GM18907 (cell line): ENCODE measurements at regions not wholly inside any gene's neighbourhood (a gene's known extent, or its start where the extent isn't known, plus 50 kb on each side); places are given as distances from the start of the nearest gene placed in this dataset.
"Not testable (repeated sequence)": the region's sequence is repeated elsewhere in the genome, so short reads cannot be mapped to it uniquely, and the experiment has no call there.

Source experiments
- ATAC-seq: cut with Tn5 transposase; IDR thresholded peaks from one replicate; pipeline ENCODE4 v1.9.1; 2021; ENCODE audit warnings: mild to moderate bottlenecking, moderate library complexity; ENCODE audit not compliant: unreplicated experiment

DNA sequence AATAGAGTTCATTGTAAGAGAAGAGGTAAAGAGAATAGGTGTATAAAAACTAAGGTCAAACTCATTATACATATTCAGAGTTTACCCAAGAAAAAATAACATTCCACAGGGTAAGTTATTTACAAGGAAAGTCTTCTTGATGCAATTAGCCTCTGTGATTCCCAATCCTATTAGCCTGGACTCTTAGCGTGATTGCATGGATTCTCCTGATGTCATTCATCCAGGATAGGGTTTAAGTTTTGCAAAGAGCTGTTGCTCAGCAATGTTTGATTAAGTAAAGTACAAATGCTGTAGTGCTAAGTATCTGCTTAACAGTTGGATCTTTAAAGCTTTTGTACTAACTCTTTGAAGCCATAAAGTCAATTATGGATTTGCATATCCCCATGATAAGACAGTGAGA, 767.8 kb upstream of the LUZP2 start:
- no peak for ATAC-seq

DNA sequence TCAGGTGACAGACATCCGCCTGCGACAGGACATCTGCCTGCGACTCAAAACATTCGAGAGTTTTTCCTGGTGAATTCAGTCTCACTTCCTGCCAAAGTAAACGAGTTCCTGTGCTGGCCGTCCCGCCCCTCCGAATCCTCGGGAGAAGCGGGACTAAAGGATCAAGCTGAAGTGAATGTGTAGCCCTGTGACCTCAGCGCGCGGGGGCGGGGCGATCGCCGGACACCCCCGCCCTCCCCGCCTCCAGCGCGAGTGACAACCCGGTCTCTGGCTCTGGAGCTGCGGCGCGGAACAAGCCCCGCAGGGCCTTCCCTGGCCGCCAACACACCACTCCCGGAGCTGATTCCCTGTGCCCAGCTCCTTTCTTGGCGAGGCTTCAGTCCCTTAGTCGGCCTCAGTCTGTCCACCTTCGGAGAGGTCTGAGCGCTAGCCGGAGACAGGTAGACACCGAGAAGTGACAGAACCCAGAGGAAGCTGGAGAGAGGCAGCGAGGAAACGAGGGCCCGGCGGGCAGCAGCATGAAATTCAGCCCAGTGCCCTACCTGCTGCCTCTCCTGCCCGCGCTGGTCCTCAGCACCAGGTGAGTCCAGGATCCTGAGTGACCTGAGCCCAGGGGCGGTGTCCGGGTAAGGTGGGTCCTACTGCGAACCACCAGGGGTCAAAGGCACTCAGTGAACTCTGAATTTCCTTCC, 766.4 kb upstream of the LUZP2 start:
- no peak for ATAC-seq

DNA sequence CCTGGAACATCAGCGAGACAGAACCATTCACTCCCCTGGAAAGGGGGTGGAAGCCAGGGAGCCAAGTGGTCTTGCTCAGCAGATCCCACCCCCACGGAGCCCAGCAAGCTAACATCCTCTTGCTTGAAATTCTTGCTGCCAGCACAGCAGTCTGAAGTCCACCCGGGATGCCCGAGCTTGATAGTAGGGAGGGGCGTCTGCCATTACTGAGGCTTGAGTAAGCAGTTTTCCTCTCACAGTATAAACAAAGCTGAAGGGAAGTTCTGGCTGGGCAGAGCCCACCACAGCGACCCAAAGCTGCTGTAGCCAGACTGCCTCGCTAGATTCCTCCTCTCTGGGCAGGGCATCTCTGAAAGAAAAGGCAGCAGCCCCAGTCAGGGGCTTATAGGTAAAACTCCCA, 764.8 kb upstream of the LUZP2 start:
- no peak for ATAC-seq

DNA sequence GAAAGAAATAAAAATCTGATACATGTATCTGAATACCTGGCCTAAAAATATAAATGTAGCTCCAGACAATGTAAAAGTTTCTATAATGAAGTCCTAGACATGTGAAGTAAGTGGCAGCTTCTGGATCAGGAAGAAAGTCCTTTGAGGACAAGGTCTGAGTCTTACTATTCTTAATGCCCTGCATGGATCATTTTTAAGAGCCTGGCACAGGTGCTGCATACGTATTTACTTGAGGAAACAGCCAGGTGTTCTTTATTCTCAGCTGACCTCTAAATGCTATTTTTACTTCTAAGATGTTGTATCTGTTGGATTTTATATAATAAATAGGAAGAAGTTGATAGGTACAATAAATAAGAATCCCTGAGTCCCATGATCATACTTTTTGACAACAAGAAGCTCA, 750.0 kb upstream of the LUZP2 start:
- ATAC-seq, result no peak

DNA sequence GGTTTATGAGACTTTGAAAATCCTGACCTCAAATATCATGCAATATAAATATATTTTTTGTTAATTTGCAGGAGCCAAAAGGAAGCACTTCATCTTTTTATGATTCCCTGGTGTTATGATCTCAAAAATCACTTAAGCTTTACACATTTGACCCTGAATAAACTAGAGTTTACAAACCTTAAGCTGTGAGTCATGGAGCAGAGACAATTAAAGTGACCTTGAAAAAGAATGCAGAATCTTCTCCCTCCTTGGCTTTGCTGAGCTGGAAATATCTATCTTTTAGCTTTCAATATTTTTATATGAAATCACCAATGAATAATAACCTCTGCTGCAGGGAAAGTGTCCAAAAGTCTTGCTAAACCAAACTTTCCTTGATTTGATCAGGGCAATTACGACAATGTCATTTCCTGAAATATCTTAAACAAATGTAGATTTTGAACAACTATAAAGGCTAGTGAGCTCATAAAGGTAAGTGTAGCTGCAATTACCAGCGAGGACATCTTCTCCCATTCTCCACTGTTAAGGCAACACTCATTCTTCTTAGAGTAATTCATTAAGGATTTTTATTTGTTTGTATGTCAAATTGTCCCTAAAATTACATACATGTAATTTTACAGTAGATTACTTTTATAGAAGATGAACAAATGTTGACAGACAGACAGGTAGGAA, 747.0 kb upstream of the LUZP2 start:
- ATAC-seq, result no peak

DNA sequence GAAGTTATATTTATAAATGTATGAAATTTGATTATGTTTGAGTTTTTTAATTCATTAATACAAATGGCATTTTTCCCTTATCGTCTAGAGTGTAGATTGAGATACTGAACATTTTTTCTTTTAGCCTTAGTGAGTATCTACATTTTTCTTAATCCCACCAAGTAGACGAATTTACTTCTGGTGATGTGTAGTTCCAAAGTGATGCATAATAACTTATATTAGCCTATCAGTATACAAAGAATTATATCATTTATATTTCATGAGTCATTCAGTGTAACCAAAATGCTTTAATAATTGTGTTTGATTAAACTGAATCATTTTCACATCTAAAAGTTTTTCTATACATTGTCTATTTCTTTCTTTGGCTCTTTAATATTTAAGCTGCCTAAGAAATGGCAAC, 745.6 kb upstream of the LUZP2 start:
- ATAC-seq, result no peak

DNA sequence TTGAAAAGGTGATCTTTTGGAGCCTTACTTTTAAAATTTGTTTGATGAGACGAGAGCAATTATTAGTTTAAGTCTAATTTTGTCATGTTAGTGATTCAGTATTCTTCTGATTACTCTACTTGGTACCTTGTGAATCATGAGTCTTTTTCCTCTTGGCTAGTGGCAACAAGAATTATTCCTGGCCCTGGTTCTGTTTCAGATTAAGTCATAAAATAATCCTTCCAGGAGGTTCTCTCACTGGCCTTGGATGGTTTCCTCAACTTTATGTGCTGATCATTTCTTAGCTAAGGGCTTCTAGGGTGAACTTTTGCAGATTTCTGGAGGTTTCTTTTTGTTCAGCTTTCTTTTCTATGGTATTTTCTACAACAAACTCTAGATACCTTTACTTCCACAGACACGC, 741.8 kb upstream of the LUZP2 start:
- ATAC-seq, result no peak

DNA sequence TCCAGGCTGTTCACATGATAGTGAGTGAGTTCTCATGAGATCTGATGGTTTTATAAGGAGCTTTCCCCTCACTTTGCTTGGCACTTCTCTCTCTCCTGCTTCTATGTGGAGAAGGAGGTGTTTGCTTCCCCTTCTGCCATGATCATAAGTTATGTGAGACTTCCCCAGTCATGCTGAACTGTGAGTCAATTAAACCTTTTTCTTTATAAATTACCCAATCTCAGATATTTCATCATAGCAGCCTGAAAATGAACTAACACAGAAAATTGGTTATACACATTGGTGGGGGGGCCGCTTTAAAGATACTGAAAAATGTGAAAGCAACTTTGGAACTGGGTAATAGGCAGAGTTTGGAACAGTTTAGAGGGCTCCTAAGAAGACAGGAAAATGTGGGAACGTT, 741.1 kb upstream of the LUZP2 start:
- ATAC-seq, result no peak

DNA sequence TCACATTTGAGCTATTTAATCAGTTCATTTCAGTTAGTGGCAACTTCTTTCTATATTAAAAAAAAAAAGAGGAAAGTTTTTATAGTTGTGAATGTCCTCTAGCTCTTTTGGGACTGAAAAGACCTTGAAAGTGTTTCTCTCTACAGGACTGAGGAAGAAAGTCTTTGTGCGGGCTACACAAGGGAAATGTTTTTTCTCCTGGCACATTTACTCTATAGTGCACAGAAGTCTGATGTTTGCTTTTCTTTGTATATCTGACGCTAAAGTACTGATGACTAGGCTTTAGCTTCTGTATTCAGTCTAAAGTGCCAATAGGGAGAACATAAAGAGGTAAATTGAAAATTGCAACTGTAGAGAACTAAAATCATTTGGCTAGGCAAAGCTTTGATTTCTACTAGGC, 737.4 kb upstream of the LUZP2 start:
- no peak for ATAC-seq

DNA sequence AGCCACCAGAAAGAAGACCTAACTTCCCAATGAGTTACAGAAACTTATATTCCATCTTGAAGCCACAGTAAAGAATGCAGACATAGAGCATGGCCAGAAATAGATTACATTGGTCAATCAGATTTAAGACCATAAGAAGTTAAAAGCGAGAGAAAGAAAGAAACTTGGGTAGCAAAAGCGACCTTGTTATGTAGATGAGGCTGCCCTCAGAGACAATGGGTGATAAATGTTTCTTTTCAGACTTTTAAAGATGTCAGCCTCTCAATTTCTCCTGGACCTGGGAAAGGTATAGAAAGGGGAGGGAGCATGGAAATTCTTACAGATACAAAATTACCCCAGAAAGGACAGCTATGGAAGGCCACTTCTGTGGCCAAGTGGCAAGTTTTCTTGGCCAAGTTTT, 732.6 kb upstream of the LUZP2 start:
- no peak for ATAC-seq

DNA sequence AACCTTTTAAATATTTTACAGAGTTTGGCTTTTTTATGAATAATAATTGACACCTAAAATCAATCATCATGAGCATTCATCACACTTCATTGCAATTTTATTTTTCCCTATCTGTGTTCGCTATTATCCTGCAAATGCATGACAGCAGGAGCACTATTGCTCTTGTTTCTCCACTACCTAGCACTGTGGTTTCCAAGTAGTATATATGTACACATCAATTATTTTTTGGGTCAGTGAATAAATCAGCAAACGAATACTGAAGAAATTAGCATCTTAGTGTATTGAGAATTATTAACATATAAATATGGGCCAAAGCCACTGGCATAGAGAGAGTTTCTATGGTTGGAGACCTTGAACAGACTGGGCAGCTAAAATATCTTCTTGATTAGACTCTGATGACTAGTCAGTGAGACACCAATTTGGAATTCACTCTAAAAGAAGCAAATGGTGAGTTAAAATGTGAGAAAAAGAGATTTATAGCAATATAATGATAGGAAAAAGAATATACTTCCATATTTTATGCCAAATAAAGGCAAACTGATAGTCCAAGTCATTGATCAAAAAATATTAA, 731.1 kb upstream of the LUZP2 start:
- no peak for ATAC-seq

DNA sequence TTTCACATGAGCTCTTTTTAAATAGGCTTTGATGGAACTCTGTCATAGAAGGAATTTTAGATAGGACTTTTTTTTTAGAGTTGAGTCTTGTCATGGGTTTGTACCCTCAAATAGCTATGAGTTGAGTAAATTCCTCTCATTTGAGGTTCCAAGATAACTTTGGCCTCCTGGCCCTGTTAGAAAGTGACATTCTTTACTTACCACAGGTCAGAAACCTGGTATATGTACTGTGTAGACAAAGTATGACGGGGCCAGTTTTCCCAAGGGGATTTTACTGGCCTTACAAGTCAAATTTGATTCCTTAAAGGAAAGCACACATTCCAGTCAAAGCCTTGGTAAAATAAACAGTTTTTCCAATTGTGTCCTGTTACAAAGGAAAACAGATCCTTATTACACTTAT, 729.3 kb upstream of the LUZP2 start:
- ATAC-seq, result no peak

DNA sequence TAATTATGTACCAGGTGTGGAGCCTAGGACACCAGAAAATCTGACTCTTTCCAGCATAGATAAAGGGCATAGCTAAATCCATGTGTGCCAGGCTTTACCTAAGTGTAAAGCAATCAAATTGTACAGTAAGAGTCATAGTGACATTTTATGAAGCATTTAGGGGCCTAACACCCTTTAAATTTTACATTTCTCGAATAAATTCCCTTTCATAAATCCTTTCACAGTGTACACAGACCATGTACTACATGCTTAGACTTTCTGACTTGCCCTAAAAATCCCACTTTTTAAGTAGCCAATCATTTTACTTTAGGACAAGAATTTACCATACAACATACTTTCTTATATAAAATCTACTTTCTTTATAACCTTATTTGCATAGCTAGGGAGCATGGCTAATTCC, 727.6 kb upstream of the LUZP2 start:
- ATAC-seq, result no peak

DNA sequence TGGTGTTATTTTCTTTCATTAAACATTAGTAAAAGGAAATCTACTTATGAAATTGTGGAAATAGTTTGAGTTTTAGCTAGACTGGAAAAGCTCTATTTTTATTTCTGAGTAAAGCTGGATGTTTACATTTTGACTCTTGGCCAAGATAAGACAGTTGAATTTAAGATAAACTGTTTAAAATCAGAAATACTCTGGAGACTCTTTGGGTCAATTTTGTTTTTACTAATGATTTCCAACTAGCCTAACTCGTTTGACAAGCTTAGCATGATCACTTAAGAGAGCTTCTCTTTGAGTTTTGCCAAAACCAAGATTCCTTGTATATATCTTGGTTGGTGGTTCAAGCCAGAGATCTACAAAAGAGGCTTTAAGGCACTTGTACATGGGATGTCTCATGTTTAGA, 724.8 kb upstream of the LUZP2 start:
- ATAC-seq, result no peak

DNA sequence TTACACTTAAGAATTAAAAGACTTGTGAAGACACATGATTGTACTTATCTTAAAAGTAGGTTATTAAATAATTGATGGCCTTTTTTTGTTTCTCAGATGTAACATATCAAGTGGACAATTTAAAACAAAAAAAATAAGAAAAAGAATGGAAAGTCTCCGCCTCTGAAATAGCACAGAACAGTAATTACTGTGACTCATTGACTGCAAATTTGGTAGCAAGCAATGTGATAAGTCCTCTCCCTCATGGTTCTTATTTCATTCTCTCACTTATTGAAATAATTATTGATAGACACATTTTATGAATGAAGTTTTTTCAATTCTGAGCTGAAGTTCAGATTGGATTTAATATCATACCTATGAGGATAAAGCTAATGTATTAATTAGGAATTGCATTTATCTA, 717.9 kb upstream of the LUZP2 start:
- ATAC-seq, result no peak

DNA sequence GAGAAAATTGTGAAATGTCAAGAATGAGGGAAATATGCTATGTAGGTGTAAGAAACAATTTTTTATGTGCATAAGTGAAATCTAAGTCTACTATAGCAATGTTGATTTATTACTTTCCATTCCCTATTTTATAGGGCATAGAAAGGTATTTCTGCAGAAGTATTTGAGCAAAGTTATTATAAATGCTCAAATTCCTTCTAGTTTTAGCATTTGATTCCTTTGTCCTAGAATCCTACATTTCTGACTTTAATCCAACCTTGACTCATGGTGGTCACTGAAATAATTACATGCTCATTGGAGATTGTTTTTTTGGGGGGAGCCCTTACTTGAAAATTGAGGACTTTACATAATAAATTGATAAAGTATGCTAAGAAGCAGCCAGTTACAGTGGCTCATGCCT, 716.6 kb upstream of the LUZP2 start:
- ATAC-seq, result no peak

DNA sequence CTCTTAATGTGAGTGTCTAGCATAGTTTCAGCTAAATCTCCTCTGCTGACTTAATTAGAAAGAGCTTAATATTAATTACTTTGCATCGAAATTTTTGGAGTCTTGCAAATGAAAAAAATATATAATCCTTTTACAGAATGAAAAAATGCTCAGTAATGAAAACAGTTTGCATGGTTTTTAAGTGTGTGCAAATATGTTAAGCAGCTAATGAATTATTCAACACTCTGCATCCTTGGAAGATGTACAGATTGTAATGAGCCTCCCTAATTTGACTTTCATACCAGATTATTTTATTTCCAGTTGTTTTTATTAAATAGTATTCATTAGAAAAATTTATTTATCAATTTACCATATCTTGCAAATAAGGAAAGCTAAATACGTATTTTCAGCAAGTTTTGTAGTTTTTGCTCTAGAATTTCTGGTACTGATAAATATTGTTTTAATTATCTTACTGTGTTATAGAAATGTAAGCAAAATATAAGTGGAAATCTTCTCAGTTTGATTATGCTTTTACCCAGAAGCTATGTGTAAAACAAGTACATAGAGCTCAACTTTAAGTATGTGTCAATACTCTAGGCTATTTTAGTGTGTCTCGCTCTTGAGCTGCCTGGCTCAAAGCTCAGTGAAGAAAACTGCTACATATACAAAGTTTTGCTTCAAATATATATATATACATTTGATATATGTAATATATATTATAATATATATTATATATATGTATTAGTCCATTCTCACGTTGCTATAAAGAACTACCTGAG, 714.9 kb upstream of the LUZP2 start:
- ATAC-seq, result no peak

DNA sequence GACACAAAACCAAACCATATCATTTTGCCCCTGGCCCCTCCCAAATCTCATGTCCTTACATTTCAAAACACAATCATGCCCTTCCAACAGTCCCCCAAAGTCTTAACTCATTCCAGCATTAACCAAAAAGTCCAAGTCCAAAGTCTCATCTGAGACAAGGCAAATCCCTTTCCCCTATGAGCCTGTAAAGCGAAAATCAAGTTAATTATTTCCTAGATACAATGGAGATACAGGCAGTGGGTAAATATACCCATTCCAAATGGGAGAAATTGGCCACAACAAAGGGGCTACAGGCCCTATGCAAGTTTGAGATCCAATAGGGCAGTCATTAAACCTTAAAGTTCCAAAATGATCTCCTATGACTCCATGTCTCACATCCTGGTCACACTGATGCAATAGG, 709.9 kb upstream of the LUZP2 start:
- ATAC-seq, result not testable (repeated sequence)

DNA sequence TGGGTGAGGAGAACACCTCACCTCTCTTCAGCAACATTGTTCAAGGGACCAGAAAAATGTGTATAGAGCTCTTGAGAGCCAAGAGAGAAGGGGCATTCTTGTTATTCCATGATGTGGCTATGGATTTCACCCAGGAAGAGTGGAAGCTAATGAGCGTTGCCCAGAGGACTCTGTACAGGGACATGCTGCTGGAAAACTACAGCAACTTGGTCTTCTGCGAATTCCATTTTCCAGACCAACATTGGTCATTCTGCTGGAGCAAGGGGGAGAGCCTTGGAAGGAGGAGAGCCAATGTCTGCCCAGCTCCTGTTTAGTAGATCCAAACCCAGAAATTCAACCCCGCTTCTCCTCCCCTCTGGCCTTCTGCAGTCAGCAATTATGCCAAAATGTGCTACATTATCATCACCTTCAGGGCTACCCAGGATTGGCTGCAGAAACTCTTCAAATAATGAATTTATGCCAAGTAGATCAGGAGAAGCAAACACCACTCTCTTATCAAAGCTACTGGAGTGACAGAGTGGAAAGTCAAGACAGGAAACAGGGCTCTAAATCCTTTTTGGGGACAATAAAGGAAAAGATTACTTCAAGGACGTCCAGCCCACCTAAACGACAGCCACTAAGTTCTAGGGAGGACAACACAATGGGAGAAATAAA, 707.5 kb upstream of the LUZP2 start:
- ATAC-seq, result no peak

DNA sequence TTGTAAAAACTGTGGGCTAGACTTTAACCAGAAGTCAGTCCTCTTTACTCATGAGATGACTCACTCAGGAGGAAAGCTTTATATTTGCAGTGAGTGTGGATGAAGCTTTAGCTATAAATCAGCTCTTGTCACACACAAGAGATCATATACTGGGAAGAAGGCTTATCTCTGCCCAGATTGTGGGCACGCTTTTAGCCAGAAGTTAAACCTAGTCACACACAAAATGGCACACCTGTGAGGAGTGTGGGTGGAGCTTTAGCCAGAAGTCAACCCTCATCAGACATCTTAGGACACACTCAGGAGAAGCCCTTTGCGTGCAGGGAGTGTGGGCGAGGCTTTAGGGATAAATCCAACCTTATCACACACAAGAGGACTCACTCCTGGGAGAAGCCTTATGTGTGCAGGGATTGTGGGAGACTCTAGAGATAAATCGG, 706.9 kb upstream of the LUZP2 start:
- no peak for ATAC-seq
